ENCODE measurements at regions not wholly inside any gene's neighbourhood (a gene's known extent, or its start where the extent isn't known, plus 50 kb on each side); places are given as distances from the start of the nearest gene placed in this dataset.

DNA sequence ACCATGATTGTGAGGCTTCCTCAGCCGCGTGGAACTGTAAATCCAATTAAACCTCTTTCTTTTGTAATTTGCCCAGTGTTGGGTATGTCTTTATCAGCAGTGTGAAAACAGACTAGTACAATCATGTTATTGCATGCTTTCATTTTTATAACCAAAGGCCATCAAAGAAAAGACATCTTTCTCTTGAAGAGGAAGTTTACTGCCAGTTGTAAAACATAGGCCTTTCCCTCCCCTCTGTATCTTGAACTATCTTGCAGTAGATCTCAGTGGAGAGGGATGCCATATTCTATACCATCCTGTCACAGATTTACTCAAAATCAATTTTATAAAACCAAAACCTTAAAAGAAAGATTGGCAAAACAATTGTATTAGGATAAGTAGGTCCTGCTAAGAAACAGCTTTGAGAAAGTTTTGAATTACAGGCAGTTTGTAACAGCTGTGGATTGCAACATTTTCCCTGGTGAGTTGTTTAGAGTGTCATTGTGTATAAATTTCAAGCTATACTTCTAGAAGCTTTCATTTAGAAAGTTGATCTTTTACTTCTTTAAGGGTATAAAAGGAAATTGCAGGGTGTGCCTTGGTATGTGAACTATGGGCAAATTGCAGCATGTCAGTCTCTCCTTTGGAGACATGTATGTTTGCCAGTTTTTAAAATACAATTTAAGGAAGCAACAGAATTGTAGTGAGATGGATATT, 128.0 kb downstream of the ATP23 start:
- no peak for DNase-seq
- Histone ChIP-seq H3K4me3 (no peak overlapping the region), H3K27me3 (no peaks in the 10 kb centered on the region), H3K36me3 (no peaks in the 10 kb centered on the region), H3K4me1 (no peaks in the 10 kb centered on the region), H3K9me3 (no peaks in the 10 kb centered on the region), H3K27ac (no peak overlapping the region)
- TF ChIP-seq, protein P1, sequence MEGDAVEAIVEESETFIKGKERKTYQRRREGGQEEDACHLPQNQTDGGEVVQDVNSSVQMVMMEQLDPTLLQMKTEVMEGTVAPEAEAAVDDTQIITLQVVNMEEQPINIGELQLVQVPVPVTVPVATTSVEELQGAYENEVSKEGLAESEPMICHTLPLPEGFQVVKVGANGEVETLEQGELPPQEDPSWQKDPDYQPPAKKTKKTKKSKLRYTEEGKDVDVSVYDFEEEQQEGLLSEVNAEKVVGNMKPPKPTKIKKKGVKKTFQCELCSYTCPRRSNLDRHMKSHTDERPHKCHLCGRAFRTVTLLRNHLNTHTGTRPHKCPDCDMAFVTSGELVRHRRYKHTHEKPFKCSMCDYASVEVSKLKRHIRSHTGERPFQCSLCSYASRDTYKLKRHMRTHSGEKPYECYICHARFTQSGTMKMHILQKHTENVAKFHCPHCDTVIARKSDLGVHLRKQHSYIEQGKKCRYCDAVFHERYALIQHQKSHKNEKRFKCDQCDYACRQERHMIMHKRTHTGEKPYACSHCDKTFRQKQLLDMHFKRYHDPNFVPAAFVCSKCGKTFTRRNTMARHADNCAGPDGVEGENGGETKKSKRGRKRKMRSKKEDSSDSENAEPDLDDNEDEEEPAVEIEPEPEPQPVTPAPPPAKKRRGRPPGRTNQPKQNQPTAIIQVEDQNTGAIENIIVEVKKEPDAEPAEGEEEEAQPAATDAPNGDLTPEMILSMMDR (IDR thresholded peaks at IDR 0.05), result no peak
- intact Hi-C loops (cut with DNase I; ENCODE audit: low total_unique reads), result no loop called here

DNA sequence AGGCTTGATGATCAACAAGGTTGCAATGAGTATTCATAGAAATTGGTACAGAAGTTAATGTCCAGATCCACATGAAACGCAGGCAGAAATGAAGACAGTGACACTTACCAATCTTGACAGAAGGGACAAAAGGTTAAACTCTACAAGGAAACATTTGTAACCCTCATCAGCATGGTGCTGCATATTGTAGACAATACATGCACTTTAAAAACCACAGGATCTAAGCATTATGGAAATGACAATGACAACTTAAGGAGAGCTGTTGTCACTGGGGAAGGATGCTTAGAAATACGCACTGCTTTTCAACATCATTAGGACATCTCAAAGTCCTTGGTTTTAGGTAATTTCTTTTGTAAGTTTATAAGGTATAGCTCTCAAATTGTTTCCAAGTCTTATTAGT, 130.6 kb downstream of the ATP23 start:
- DNase-seq, result no peak
- TF ChIP-seq, protein P1 (IDR thresholded peaks at IDR 0.05), result no peak
- H3K27me3 ChIP-seq, result no peaks in the 10 kb centered on the region
- H3K36me3 ChIP-seq, result no peaks in the 10 kb centered on the region
- H3K27ac ChIP-seq, result no peak overlapping the region
- no peaks in the 10 kb centered on the region for H3K9me3 ChIP-seq
- intact Hi-C loops (cut with DNase I; ENCODE audit: low total_unique reads), result no loop called here
- H3K4me3 ChIP-seq, result no peak overlapping the region
- H3K4me1 ChIP-seq, result no peaks in the 10 kb centered on the region

DNA sequence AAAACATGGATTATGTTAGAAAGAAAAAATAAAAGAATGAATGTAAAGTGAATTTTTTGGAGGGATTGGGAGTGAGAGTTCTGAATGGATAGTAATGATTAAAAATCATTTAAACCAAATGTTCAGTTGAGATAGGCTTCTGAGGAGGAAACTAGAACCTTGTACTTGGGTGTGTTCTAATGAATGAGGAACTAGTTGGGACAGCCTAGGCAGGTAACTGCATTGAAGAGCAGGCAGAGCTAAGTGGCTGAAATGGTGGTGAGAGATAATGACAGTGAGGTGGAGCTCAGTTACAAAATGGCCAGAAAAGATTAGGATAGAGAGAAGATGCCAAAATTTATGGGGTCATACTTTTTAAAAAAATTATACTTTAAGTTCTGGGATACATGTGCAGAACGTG, 132.9 kb downstream of the ATP23 start:
- Histone ChIP-seq H3K4me1 (no peaks in the 10 kb centered on the region), H3K27ac (no peak overlapping the region), H3K9me3 (no peaks in the 10 kb centered on the region), H3K4me3 (no peak overlapping the region), H3K36me3 (no peaks in the 10 kb centered on the region), H3K27me3 (no peaks in the 10 kb centered on the region)
- intact Hi-C loops (cut with DNase I; ENCODE audit: low total_unique reads), result no loop called here
- DNase-seq, result no peak
- TF ChIP-seq, protein P1 (IDR thresholded peaks at IDR 0.05), result no peak

DNA sequence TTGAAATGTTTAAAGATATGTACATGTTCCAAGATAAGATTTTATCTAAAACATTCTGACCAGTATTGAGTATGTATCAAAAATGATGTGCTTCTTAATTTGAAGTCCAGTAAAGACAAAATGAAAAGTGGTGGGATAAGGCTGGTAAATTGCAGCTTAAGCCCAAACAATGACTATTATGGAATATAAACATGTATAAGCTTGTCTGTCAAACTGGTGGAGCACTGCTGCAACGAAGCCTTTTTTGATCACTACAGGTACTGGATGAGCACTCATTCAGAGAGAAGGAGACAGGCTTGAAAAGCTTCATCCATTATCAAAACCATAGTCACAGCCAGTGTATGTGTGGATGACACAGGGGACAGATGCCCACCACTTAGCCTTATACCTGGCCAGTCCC, 138.4 kb downstream of the ATP23 start:
- intact Hi-C loops (cut with DNase I; ENCODE audit: low total_unique reads), result no loop called here
- Histone ChIP-seq H3K4me3 (no peak overlapping the region), H3K27me3 (no peaks in the 10 kb centered on the region), H3K36me3 (no peaks in the 10 kb centered on the region), H3K4me1 (no peaks in the 10 kb centered on the region), H3K9me3 (no peaks in the 10 kb centered on the region), H3K27ac (no peak overlapping the region)
- DNase-seq, result no peak
- TF ChIP-seq, protein P1 (IDR thresholded peaks at IDR 0.05), result no peak

DNA sequence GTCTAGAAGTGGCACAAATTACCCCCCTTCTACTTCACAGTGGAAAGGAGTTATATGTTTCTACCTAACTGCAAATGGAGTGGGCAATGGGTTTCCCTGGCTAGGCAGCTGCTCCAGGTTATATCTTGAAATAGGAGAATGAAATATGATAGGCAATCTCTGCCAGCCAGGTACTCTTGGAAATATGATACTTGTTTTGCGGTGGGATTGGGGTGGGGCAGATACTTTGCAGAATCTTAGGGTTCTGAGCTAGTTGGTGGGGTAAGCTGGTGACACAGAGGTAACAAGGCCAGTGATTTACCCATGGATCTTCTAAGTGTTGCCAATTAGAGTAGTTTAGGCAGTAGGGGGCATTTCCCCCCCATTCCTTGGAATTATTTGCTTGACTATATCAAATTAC, 140.1 kb downstream of the ATP23 start:
- Histone ChIP-seq H3K4me1 (no peaks in the 10 kb centered on the region), H3K27ac (no peak overlapping the region), H3K9me3 (no peaks in the 10 kb centered on the region), H3K36me3 (no peaks in the 10 kb centered on the region), H3K4me3 (no peak overlapping the region), H3K27me3 (no peaks in the 10 kb centered on the region)
- TF ChIP-seq, protein P1 (IDR thresholded peaks at IDR 0.05), result no peak
- intact Hi-C loops (cut with DNase I; ENCODE audit: low total_unique reads), result no loop called here
- DNase-seq, result no peak

DNA sequence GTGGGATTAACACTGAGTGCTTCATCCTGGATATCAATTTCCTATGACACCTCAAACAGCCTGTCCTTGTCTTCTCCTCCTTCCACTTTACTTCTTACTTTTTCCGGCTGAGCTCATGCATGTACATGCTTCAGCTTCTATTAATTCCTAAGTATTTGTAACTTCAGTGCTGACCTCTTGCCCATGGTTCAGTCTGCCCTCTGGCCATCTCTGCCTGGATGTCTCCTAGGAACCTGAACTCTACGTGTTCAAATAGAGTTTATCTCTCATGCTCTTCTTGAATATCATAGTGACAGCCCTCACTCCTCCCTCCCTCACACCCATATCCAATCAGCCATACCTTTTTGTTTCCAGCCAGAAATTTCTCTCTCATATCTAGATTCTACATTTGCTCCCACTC, 141.6 kb downstream of the ATP23 start:
- TF ChIP-seq, protein P1 (IDR thresholded peaks at IDR 0.05), result no peak
- Histone ChIP-seq H3K36me3 (no peaks in the 10 kb centered on the region), H3K27ac (no peak overlapping the region), H3K4me3 (no peak overlapping the region), H3K4me1 (no peaks in the 10 kb centered on the region), H3K9me3 (no peaks in the 10 kb centered on the region), H3K27me3 (no peaks in the 10 kb centered on the region)
- intact Hi-C loops (cut with DNase I; ENCODE audit: low total_unique reads), result no loop called here
- DNase-seq, result no peak
